ENCODE measurements at regions not wholly inside any gene's neighbourhood (a gene's known extent, or its start where the extent isn't known, plus 50 kb on each side); places are given as distances from the start of the nearest gene placed in this dataset.

DNA sequence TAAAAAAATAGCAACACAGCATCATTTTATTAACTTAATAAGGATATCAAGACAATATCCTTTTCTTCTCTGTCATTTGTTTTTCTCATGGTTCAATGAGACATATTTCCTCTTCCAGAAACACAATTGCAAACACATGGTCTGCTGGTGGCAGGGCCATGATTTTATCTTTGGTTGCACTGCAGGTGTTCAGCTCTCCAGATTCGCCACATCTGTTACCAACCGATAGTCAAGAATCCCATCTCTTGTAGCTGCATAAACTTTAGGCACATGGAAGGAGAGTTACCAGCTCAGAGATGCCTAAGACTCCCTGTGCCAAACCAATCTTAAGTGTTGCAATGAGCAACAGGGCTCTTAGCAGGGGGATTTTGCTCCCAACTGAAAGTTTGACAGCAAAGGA, 1303.2 kb upstream of the CELF4 start:
- TF ChIP-seq MAFK (IDR thresholded peaks at IDR 0.05; ENCODE audit: low read depth, low read length) (no peak), CTCF (IDR thresholded peaks at IDR 0.05; ENCODE audit: control extremely low read depth in 1 of 3, insufficient read depth in 1 of 3, low read depth in 1 of 3, low read length in 3 of 3) (no peak), HDAC2 (IDR thresholded peaks at IDR 0.05; ENCODE audit: borderline replicate concordance in 1 of 2, low read depth in 2 of 2, low read length in 2 of 2) (no peak), TEAD4 (IDR thresholded peaks at IDR 0.05; ENCODE audit: low read depth, low read length) (no peak), SP1 (IDR thresholded peaks at IDR 0.05; ENCODE audit: low read depth, low read length) (no peak), TBP (IDR thresholded peaks at IDR 0.05; ENCODE audit: low read depth, low read length) (no peak), EZH2 (IDR thresholded peaks at IDR 0.05; ENCODE audit: low read depth, low read length, severe bottlenecking) (no peak), BCL11A (IDR thresholded peaks at IDR 0.05; ENCODE audit: low read depth in 2 of 2, low read length in 2 of 2) (no peak), KDM5A (IDR thresholded peaks at IDR 0.05; ENCODE audit: low read length) (no peak), SIN3A (conservative IDR thresholded peaks at IDR 0.05 in 1 of 2, IDR thresholded peaks at IDR 0.05 in 1 of 2; ENCODE audit: low read depth in 1 of 2, low read length in 2 of 2) (no peak), JUN (IDR thresholded peaks at IDR 0.05; ENCODE audit: low read depth, low read length) (no peak)
- TF ChIP-seq, protein P1, sequence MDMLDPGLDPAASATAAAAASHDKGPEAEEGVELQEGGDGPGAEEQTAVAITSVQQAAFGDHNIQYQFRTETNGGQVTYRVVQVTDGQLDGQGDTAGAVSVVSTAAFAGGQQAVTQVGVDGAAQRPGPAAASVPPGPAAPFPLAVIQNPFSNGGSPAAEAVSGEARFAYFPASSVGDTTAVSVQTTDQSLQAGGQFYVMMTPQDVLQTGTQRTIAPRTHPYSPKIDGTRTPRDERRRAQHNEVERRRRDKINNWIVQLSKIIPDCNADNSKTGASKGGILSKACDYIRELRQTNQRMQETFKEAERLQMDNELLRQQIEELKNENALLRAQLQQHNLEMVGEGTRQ (IDR thresholded peaks at IDR 0.05; ENCODE audit: low read length) = no peak

Measured in H1 (cell line).